Peyer's patch (tissue), 4 donors: ENCODE measurements at regions not wholly inside any gene's neighbourhood (a gene's known extent, or its start where the extent isn't known, plus 50 kb on each side); places are given as distances from the start of the nearest gene placed in this dataset.

ENCODE experiments used
- CTCF ChIP-seq, 6 experiments: fragments of 450-650 bp in 4 of 6; fragments of 200-600 bp in 2 of 6; sonication (generic) in 1 of 6; IDR thresholded peaks; one replicate each; pipeline ENCODE4 v1.5.1; 2017 to 2019; ENCODE audit warnings: antibody characterized with exemption in 6 of 6, mild to moderate bottlenecking in 3 of 6, moderate library complexity in 1 of 6
- POLR2A ChIP-seq, 2 donors: fragments of 450-650 bp; IDR thresholded peaks; one replicate each; pipeline ENCODE4 v1.5.1; 2017; ENCODE audit warnings: antibody characterized with exemption in 2 of 2, mild to moderate bottlenecking in 2 of 2, moderate library complexity in 2 of 2

- TF ChIP-seq CTCF (IDR thresholded peaks at IDR 0.05) (no peak), POLR2A (IDR thresholded peaks at IDR 0.05) (no peak)
Measured at GRCh38 chr4:181051931-181052330, 1191.3 kb upstream of the TENM3 start.
